HepG2 (cell line): ENCODE measurements at regions not wholly inside any gene's neighbourhood (a gene's known extent, or its start where the extent isn't known, plus 50 kb on each side); places are given as distances from the start of the nearest gene placed in this dataset.

Source experiments
- ARHGAP35 ChIP-seq: sonication (generic); formaldehyde crosslinking; IDR thresholded peaks from 2 replicates; pipeline ENCODE4 v1.9.0; 2022; ENCODE audit warnings: mild to moderate bottlenecking, inconsistent platforms, moderate library complexity, missing genetic modification reagents, borderline replicate concordance
- CREB3 ChIP-seq: sonication (generic); formaldehyde crosslinking; IDR thresholded peaks from 2 replicates; pipeline ENCODE4 v1.5.0; 2020; ENCODE audit warnings: missing genetic modification reagents
- E2F2 ChIP-seq: sonication (generic); formaldehyde crosslinking; IDR thresholded peaks from 2 replicates; pipeline ENCODE4 v1.4.0; 2020; ENCODE audit warnings: missing genetic modification reagents, borderline replicate concordance
- HINFP ChIP-seq: sonication (generic); formaldehyde crosslinking; IDR thresholded peaks from 2 replicates; pipeline ENCODE4 v1.4.0; 2020; ENCODE audit warnings: low read depth, mild to moderate bottlenecking, missing genetic modification reagents
- KDM4B ChIP-seq: sonication (generic); formaldehyde crosslinking; IDR thresholded peaks from 2 replicates; pipeline ENCODE4 v1.4.0; 2020; ENCODE audit warnings: missing genetic modification reagents
- MLXIP ChIP-seq: sonication (generic); formaldehyde crosslinking; IDR thresholded peaks from 2 replicates; pipeline ENCODE4 v1.9.0; 2021; ENCODE audit warnings: missing genetic modification reagents, borderline replicate concordance
- NFE2 ChIP-seq: sonication (generic); formaldehyde crosslinking; IDR thresholded peaks from 2 replicates; pipeline ENCODE4 v1.4.0; 2020; ENCODE audit warnings: missing genetic modification reagents
- NFKBIZ ChIP-seq: IDR thresholded peaks from 2 replicates; pipeline ENCODE4 v1.6.1; 2018; ENCODE audit warnings: missing genetic modification reagents, missing compliant biosample characterization
- NKX3-1 ChIP-seq: sonication (generic); formaldehyde crosslinking; IDR thresholded peaks from 2 replicates; pipeline ENCODE4 v1.5.0; 2020; ENCODE audit warnings: missing genetic modification reagents
- SAFB2 ChIP-seq: sonication (generic); formaldehyde crosslinking; IDR thresholded peaks from 2 replicates; pipeline ENCODE4 v1.5.1; 2020; ENCODE audit warnings: missing genetic modification reagents, low read depth, mild to moderate bottlenecking, borderline replicate concordance
- SNAI1 ChIP-seq: sonication (generic); formaldehyde crosslinking; IDR thresholded peaks from 2 replicates; pipeline ENCODE4 v1.5.0; 2020; ENCODE audit warnings: mild to moderate bottlenecking, missing genetic modification reagents, borderline replicate concordance
- TEAD2 ChIP-seq: sonication (generic); formaldehyde crosslinking; IDR thresholded peaks from 2 replicates; pipeline ENCODE4 v1.9.0; 2021; ENCODE audit warnings: missing genetic modification reagents
- ZFP36 ChIP-seq: fragments of 150-350 bp; IDR thresholded peaks from 2 replicates; pipeline ENCODE4 v1.6.1; 2018; ENCODE audit warnings: borderline replicate concordance, low read length, low read depth; ENCODE audit not compliant: partially characterized antibody
- ZMYM3 ChIP-seq: sonication (generic); formaldehyde crosslinking; IDR thresholded peaks from 2 replicates; pipeline ENCODE4 v1.5.1; 2020; ENCODE audit warnings: mild to moderate bottlenecking, missing genetic modification reagents
- ZNF274 ChIP-seq: sonication (generic); formaldehyde crosslinking; IDR thresholded peaks from 2 replicates; pipeline ENCODE4 v1.5.1; 2020; ENCODE audit warnings: mild to moderate bottlenecking, missing genetic modification reagents
- ZNF292 ChIP-seq: sonication (generic); formaldehyde crosslinking; IDR thresholded peaks from 2 replicates; pipeline ENCODE4 v1.8.1; 2022; ENCODE audit warnings: mild to moderate bottlenecking, low read depth, missing genetic modification reagents, borderline replicate concordance
- ZNF414 ChIP-seq: sonication (generic); formaldehyde crosslinking; IDR thresholded peaks from 2 replicates; pipeline ENCODE4 v1.5.0; 2020; ENCODE audit warnings: missing genetic modification reagents
- ZNF652 ChIP-seq: IDR thresholded peaks from 2 replicates; pipeline ENCODE4 v1.6.1; 2016; ENCODE audit warnings: low read depth, borderline replicate concordance
- ZNF740 ChIP-seq: sonication (generic); formaldehyde crosslinking; IDR thresholded peaks from 2 replicates; pipeline ENCODE4 v1.4.0; 2020; ENCODE audit warnings: missing genetic modification reagents
- ZNF776 ChIP-seq: sonication (generic); formaldehyde crosslinking; IDR thresholded peaks from 2 replicates; pipeline ENCODE4 v1.4.0; 2020; ENCODE audit warnings: mild to moderate bottlenecking, missing genetic modification reagents
- ZZZ3 ChIP-seq: sonication (generic); formaldehyde crosslinking; IDR thresholded peaks from 2 replicates; pipeline ENCODE4 v1.4.0; 2020; ENCODE audit warnings: missing genetic modification reagents, mild to moderate bottlenecking, borderline replicate concordance

GRCh38 chr15:70195587-70196305, 98.0 kb upstream of the TLE3 start (continued):
- TF ChIP-seq MLXIP (CRISPR knock-in tag) (no peak), ZNF292 (CRISPR knock-in tag) (peak; percentile 50; the same call in 1 of the 2 replicates), TEAD2 (no peak), SAFB2 (CRISPR knock-in tag) (no peak), NFE2 (CRISPR knock-in tag) (peak; percentile 80), ZNF776 (CRISPR knock-in tag) (no peak), E2F2 (CRISPR knock-in tag) (no peak), ZMYM3 (CRISPR knock-in tag) (peak; percentile 64; the same call in 1 of the 2 replicates), ZNF274 (CRISPR knock-in tag) (no peak), ZFP36 (no peak), ZZZ3 (CRISPR knock-in tag) (no peak), KDM4B (CRISPR knock-in tag) (no peak), CREB3 (CRISPR knock-in tag) (no peak), ZNF414 (CRISPR knock-in tag) (0 out of 2 replicates have a peak, but pooled peaks have one; percentile 60), HINFP (CRISPR knock-in tag) (peak; percentile 18; the same call in 1 of the 2 replicates), NFKBIZ (CRISPR knock-in tag) (no peak), NKX3-1 (CRISPR knock-in tag) (no peak), SNAI1 (CRISPR knock-in tag) (no peak), ZNF652 (CRISPR knock-in tag) (no peak), ARHGAP35 (CRISPR knock-in tag) (no peak), ZNF740 (no peak)
